ENCODE measurements at regions not wholly inside any gene's neighbourhood (a gene's known extent, or its start where the extent isn't known, plus 50 kb on each side); places are given as distances from the start of the nearest gene placed in this dataset.

DNA sequence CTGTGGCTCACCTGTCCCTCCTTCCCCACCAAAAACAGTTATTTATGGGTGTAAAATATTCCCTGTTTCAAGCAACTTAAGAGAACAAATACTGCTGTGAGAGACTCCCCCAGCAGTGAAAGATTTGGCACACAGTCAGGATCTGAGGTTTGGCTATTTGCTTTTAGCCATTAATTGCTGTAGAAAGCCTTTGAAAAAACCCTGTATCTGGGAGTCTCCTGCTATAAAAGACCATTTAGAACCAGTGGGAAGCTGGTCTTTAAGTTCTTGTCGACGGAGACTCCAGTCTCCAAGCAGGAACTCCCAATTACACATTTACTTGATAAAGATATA is 55.1 kb upstream of the PCSK6 start (continued):
- TF ChIP-seq, protein P1, sequence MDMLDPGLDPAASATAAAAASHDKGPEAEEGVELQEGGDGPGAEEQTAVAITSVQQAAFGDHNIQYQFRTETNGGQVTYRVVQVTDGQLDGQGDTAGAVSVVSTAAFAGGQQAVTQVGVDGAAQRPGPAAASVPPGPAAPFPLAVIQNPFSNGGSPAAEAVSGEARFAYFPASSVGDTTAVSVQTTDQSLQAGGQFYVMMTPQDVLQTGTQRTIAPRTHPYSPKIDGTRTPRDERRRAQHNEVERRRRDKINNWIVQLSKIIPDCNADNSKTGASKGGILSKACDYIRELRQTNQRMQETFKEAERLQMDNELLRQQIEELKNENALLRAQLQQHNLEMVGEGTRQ (IDR thresholded peaks at IDR 0.05; ENCODE audit: borderline replicate concordance, low read depth, low read length), result no peak
- TF ChIP-seq TEAD4 (IDR thresholded peaks at IDR 0.05; ENCODE audit: borderline replicate concordance, insufficient read depth) (no peak), MEF2A (IDR thresholded peaks at IDR 0.05; ENCODE audit: borderline replicate concordance, low read depth) (no peak), ELF1 (IDR thresholded peaks at IDR 0.05) (no peak), CHD2 (IDR thresholded peaks at IDR 0.05; ENCODE audit: low read length, partially characterized antibody) (no peak)
- TF ChIP-seq, protein P2, sequence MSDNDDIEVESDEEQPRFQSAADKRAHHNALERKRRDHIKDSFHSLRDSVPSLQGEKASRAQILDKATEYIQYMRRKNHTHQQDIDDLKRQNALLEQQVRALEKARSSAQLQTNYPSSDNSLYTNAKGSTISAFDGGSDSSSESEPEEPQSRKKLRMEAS (IDR thresholded peaks at IDR 0.05; ENCODE audit: low read depth), result no peak
- TF ChIP-seq, protein P3, sequence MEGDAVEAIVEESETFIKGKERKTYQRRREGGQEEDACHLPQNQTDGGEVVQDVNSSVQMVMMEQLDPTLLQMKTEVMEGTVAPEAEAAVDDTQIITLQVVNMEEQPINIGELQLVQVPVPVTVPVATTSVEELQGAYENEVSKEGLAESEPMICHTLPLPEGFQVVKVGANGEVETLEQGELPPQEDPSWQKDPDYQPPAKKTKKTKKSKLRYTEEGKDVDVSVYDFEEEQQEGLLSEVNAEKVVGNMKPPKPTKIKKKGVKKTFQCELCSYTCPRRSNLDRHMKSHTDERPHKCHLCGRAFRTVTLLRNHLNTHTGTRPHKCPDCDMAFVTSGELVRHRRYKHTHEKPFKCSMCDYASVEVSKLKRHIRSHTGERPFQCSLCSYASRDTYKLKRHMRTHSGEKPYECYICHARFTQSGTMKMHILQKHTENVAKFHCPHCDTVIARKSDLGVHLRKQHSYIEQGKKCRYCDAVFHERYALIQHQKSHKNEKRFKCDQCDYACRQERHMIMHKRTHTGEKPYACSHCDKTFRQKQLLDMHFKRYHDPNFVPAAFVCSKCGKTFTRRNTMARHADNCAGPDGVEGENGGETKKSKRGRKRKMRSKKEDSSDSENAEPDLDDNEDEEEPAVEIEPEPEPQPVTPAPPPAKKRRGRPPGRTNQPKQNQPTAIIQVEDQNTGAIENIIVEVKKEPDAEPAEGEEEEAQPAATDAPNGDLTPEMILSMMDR (IDR thresholded peaks at IDR 0.05), result no peak

DNA sequence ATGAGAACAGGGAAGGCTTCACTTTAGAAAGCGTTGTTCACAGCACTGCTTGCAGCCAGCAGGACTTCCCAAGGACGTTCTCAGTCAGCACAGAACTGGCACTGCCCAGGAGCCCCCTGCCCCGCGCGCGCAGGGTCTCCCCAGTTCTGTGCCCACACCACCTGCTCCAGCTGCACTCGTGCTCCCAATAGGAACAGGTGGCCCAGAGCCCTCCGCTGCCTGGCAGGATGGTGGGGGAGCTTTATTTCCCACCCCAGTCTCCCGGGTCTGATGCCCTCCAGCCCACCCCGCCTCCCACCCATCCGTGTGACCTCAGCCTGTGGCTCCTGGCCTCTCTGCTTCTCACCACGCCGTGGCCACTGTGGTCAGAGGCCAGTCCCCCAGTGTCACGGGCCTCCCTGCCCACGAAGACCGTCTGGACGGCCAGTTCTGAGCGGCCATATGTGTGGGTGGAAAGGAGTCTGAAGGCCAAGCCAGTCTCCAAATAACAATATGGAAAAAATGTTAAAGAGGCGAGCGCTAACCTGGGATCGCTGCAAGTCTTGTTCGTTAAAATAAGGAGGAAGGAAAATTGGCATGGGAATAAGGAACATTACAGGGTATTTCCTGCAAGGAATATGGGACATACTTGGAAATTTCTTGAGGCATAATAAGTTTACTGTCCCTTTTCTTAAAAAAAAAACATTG is 54.6 kb upstream of the PCSK6 start:
- WGBS (ENCODE audit: low lambda C conversion rate), result 54% methylated on average over 19 of the region's 22 CpGs
- TF ChIP-seq, protein P4, sequence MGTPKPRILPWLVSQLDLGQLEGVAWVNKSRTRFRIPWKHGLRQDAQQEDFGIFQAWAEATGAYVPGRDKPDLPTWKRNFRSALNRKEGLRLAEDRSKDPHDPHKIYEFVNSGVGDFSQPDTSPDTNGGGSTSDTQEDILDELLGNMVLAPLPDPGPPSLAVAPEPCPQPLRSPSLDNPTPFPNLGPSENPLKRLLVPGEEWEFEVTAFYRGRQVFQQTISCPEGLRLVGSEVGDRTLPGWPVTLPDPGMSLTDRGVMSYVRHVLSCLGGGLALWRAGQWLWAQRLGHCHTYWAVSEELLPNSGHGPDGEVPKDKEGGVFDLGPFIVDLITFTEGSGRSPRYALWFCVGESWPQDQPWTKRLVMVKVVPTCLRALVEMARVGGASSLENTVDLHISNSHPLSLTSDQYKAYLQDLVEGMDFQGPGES (IDR thresholded peaks at IDR 0.05; ENCODE audit: low read depth, low read length), result no peak
- TF ChIP-seq RXRA (IDR thresholded peaks at IDR 0.05; ENCODE audit: borderline replicate concordance, low read depth), result no peak
- TF ChIP-seq, protein P5, sequence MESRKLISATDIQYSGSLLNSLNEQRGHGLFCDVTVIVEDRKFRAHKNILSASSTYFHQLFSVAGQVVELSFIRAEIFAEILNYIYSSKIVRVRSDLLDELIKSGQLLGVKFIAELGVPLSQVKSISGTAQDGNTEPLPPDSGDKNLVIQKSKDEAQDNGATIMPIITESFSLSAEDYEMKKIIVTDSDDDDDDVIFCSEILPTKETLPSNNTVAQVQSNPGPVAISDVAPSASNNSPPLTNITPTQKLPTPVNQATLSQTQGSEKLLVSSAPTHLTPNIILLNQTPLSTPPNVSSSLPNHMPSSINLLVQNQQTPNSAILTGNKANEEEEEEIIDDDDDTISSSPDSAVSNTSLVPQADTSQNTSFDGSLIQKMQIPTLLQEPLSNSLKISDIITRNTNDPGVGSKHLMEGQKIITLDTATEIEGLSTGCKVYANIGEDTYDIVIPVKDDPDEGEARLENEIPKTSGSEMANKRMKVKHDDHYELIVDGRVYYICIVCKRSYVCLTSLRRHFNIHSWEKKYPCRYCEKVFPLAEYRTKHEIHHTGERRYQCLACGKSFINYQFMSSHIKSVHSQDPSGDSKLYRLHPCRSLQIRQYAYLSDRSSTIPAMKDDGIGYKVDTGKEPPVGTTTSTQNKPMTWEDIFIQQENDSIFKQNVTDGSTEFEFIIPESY (IDR thresholded peaks at IDR 0.05; ENCODE audit: borderline replicate concordance, low read depth), result no peak
- no peak for TF ChIP-seq YY1 (IDR thresholded peaks at IDR 0.05; ENCODE audit: low read depth)
- no peak for TF ChIP-seq NFIC (IDR thresholded peaks at IDR 0.05; ENCODE audit: borderline replicate concordance)
- TF ChIP-seq SIN3A (IDR thresholded peaks at IDR 0.05; ENCODE audit: borderline replicate concordance, low read depth, low read length), result no peak
- TF ChIP-seq TCF12 (IDR thresholded peaks at IDR 0.05), result no peak
- no peak for TF ChIP-seq GABPA (IDR thresholded peaks at IDR 0.05; ENCODE audit: low read depth)
- no peak for TF ChIP-seq RAD21 (IDR thresholded peaks at IDR 0.05; ENCODE audit: low read length)
- TF ChIP-seq, protein P6, sequence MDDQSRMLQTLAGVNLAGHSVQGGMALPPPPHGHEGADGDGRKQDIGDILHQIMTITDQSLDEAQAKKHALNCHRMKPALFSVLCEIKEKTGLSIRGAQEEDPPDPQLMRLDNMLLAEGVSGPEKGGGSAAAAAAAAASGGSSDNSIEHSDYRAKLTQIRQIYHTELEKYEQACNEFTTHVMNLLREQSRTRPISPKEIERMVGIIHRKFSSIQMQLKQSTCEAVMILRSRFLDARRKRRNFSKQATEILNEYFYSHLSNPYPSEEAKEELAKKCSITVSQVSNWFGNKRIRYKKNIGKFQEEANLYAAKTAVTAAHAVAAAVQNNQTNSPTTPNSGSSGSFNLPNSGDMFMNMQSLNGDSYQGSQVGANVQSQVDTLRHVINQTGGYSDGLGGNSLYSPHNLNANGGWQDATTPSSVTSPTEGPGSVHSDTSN (IDR thresholded peaks at IDR 0.05), result no peak
- TF ChIP-seq RFX5 (IDR thresholded peaks at IDR 0.05; ENCODE audit: low read length), result no peak
- no peak for TF ChIP-seq ELF1 (IDR thresholded peaks at IDR 0.05)
- TF ChIP-seq FOSL2 (IDR thresholded peaks at IDR 0.05; ENCODE audit: borderline replicate concordance, low read depth), result no peak
- no peak for TF ChIP-seq MEF2A (IDR thresholded peaks at IDR 0.05; ENCODE audit: borderline replicate concordance, low read depth)
- TF ChIP-seq, protein P7, sequence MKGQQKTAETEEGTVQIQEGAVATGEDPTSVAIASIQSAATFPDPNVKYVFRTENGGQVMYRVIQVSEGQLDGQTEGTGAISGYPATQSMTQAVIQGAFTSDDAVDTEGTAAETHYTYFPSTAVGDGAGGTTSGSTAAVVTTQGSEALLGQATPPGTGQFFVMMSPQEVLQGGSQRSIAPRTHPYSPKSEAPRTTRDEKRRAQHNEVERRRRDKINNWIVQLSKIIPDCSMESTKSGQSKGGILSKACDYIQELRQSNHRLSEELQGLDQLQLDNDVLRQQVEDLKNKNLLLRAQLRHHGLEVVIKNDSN (IDR thresholded peaks at IDR 0.05; ENCODE audit: borderline replicate concordance, low read depth), result no peak
- TF ChIP-seq JUND (IDR thresholded peaks at IDR 0.05), result no peak

More for the DNA sequence above, 54.6 kb upstream of the PCSK6 start:
- POLR2A ChIA-PET, result no interaction called here
- H3K9me2 ChIP-seq, result no peaks in the 10 kb centered on the region
- H3K36me3 ChIP-seq (replicated peaks in 1 of 2; ENCODE audit: control insufficient read depth in 1 of 2, insufficient read depth in 2 of 2, low read length in 1 of 2), result no peaks in the 10 kb centered on the region
- no peaks in the 10 kb centered on the region for H3K79me2 ChIP-seq (ENCODE audit: insufficient read depth)
- no peak overlapping the region for H3K4me3 ChIP-seq (ENCODE audit: low read depth in 2 of 2, low read length in 1 of 2)
- H2AFZ ChIP-seq (ENCODE audit: low read depth), result no peak overlapping the region
- no peaks in the 10 kb centered on the region for H3F3A ChIP-seq (replicated peaks; ENCODE audit: insufficient read depth)
- no peaks in the 10 kb centered on the region for H3K27me3 ChIP-seq (ENCODE audit: insufficient read depth)
- no peaks in the 10 kb centered on the region for H3K9me3 ChIP-seq
- no peaks in the 10 kb centered on the region for H4K20me1 ChIP-seq (ENCODE audit: insufficient read depth)
- H3K9ac ChIP-seq, result no peak overlapping the region
- H3K4me2 ChIP-seq, result no peak overlapping the region
- no peak for DNase-seq
- H3K4me1 ChIP-seq (ENCODE audit: control insufficient read depth in 1 of 2, insufficient read depth in 2 of 2, low read depth in 1 of 2, low read length in 1 of 2), result no peaks in the 10 kb centered on the region
- CTCF ChIA-PET, result no interaction called here
- no peak overlapping the region for H3K27ac ChIP-seq (ENCODE audit: low read depth in 2 of 2, low read length in 1 of 2)

Measured in SK-N-SH (cell line).